ENCODE measurements at regions not wholly inside any gene's neighbourhood (a gene's known extent, or its start where the extent isn't known, plus 50 kb on each side); places are given as distances from the start of the nearest gene placed in this dataset.

DNA sequence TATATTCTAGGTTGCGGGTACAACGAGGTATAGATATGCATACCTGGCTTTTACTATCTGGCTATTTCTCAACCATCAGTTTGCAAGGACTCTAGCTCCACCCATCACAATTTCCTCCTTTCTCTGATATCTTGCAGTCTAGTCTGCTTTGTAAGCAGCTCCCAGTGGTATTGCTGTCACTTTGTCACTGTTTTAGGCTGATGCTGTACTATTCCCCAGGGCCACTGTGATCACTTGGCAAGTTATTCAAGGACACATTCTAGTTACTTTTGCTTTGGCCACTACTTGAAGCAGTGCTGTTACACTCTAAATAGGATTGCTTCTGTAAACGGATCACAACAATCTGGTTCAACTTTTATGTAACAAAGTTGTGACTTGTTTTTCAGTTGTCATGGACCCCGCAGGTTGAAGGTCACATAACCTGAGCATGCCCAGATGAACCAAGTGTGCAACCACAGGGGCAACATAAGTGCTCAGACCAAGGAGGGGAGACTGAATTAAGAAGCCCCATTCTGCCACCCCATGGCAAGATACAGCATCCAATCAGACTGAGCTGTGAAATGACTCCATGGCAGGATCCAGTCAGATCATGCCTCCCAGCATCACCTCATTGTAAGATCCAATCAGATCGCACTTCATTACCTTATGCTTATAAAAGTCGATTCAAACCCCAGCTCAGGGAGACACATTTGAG, 588.4 kb upstream of the CITED2 start:
- no peak overlapping the region for H3K27ac Mint-ChIP-seq (ENCODE audit: low read depth, unreplicated experiment)
- H3K27me3 Mint-ChIP-seq (ENCODE audit: insufficient read depth, unreplicated experiment) = no peaks in the 10 kb centered on the region
- no peaks in the 10 kb centered on the region for H3K36me3 Mint-ChIP-seq (ENCODE audit: insufficient read depth, unreplicated experiment)
- no peaks in the 10 kb centered on the region for H3K9me3 Mint-ChIP-seq (ENCODE audit: unreplicated experiment)
- TF ChIP-seq, protein P1, sequence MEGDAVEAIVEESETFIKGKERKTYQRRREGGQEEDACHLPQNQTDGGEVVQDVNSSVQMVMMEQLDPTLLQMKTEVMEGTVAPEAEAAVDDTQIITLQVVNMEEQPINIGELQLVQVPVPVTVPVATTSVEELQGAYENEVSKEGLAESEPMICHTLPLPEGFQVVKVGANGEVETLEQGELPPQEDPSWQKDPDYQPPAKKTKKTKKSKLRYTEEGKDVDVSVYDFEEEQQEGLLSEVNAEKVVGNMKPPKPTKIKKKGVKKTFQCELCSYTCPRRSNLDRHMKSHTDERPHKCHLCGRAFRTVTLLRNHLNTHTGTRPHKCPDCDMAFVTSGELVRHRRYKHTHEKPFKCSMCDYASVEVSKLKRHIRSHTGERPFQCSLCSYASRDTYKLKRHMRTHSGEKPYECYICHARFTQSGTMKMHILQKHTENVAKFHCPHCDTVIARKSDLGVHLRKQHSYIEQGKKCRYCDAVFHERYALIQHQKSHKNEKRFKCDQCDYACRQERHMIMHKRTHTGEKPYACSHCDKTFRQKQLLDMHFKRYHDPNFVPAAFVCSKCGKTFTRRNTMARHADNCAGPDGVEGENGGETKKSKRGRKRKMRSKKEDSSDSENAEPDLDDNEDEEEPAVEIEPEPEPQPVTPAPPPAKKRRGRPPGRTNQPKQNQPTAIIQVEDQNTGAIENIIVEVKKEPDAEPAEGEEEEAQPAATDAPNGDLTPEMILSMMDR (IDR thresholded peaks at IDR 0.05; ENCODE audit: unreplicated experiment) = no peak
- no TSS peak for BruUV-seq (replicated peaks)
- intact Hi-C loops (cut with micrococcal nuclease) = no loop called here
- no peak overlapping the region for H3K4me3 Mint-ChIP-seq (ENCODE audit: unreplicated experiment)
- ChIA-PET CTCF (interaction anchor here (0.7 to 1.0 kb wide), 2 partner anchors 9 to 18 kb away, joined by 3 read pairs; no protein-coding TSS in a partner anchor), POLR2A (no interaction called here)
- peaks cover 8% of the 10 kb centered on the region for H3K4me1 Mint-ChIP-seq (ENCODE audit: insufficient read depth, unreplicated experiment)
- DNase-seq (ENCODE audit: unreplicated experiment) = no peak

DNA sequence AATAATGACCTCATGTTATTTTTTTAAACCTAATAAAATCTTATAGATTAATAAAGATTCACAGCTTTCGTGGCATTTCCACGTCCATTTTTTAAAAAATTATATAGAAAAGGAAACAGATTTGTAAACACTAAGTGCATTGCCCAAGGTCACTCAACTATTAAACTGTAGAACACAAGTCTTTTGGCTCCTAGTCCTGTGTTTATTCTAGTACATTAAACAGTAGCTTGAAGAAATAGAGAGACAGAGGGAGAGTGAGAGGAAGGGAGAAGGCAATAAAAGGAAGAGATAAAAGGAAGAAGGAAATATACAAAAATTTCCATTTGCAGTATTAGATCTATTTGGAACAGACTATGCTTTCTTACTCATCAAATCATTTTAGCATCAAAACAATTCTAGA, 586.7 kb upstream of the CITED2 start:
- ChIA-PET CTCF (interaction anchor here (0.6 to 0.7 kb wide), 2 partner anchors 592 to 1511 kb away, joined by 3 read pairs; no protein-coding TSS in a partner anchor), POLR2A (interaction anchor here (0.8 kb wide), 1 partner anchor 16 kb away, joined by 3 read pairs; no protein-coding TSS in a partner anchor)
- BruUV-seq (replicated peaks) = no TSS peak
- TF ChIP-seq, protein P1 (IDR thresholded peaks at IDR 0.05; ENCODE audit: unreplicated experiment) = no peak
- DNase-seq (ENCODE audit: unreplicated experiment) = no peak
- peaks cover 8% of the 10 kb centered on the region for H3K4me1 Mint-ChIP-seq (ENCODE audit: insufficient read depth, unreplicated experiment)
- no peak overlapping the region for H3K27ac Mint-ChIP-seq (ENCODE audit: low read depth, unreplicated experiment)
- intact Hi-C loops (cut with micrococcal nuclease) = no loop called here
- no peaks in the 10 kb centered on the region for H3K36me3 Mint-ChIP-seq (ENCODE audit: insufficient read depth, unreplicated experiment)
- no peak overlapping the region for H3K4me3 Mint-ChIP-seq (ENCODE audit: unreplicated experiment)
- H3K27me3 Mint-ChIP-seq (ENCODE audit: insufficient read depth, unreplicated experiment) = no peaks in the 10 kb centered on the region
- H3K9me3 Mint-ChIP-seq (ENCODE audit: unreplicated experiment) = no peaks in the 10 kb centered on the region

DNA sequence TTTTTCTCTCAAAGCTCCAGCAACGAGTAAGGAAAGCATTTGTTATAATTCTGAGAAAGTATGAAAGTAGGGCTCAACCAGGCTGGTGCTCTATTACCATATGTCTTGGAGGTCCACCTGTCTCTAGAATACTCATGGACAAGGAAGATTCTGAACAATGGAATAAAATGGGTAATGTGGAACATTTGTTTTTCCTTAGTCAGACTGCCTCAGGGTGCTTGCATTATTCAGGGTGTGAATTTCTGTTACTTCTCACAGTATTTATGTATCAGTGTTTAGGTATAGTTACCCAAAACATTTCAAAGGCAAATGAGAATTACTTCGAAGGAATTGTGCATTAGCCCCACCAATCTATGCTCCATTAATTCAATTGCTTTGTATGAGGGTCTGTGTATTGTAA, 586.2 kb upstream of the CITED2 start:
- Mint-ChIP-seq H3K27ac (ENCODE audit: low read depth, unreplicated experiment) (no peak overlapping the region), H3K4me1 (ENCODE audit: insufficient read depth, unreplicated experiment) (peaks cover 11% of the 10 kb centered on the region), H3K36me3 (ENCODE audit: insufficient read depth, unreplicated experiment) (no peaks in the 10 kb centered on the region), H3K9me3 (ENCODE audit: unreplicated experiment) (no peaks in the 10 kb centered on the region), H3K27me3 (ENCODE audit: insufficient read depth, unreplicated experiment) (no peaks in the 10 kb centered on the region), H3K4me3 (ENCODE audit: unreplicated experiment) (no peak overlapping the region)
- no peak for DNase-seq (ENCODE audit: unreplicated experiment)
- CTCF ChIA-PET = interaction anchor here (0.7 kb wide), 1 partner anchor 1511 kb away, joined by 3 read pairs; no protein-coding TSS in a partner anchor
- BruUV-seq (replicated peaks) = no TSS peak
- POLR2A ChIA-PET = interaction anchor here (0.8 to 1.2 kb wide), 3 partner anchors 16 to 91 kb away, joined by 3 to 6 read pairs (median 4); no protein-coding TSS in a partner anchor
- TF ChIP-seq, protein P1 (IDR thresholded peaks at IDR 0.05; ENCODE audit: unreplicated experiment) = no peak
- intact Hi-C loops (cut with micrococcal nuclease) = no loop called here

DNA sequence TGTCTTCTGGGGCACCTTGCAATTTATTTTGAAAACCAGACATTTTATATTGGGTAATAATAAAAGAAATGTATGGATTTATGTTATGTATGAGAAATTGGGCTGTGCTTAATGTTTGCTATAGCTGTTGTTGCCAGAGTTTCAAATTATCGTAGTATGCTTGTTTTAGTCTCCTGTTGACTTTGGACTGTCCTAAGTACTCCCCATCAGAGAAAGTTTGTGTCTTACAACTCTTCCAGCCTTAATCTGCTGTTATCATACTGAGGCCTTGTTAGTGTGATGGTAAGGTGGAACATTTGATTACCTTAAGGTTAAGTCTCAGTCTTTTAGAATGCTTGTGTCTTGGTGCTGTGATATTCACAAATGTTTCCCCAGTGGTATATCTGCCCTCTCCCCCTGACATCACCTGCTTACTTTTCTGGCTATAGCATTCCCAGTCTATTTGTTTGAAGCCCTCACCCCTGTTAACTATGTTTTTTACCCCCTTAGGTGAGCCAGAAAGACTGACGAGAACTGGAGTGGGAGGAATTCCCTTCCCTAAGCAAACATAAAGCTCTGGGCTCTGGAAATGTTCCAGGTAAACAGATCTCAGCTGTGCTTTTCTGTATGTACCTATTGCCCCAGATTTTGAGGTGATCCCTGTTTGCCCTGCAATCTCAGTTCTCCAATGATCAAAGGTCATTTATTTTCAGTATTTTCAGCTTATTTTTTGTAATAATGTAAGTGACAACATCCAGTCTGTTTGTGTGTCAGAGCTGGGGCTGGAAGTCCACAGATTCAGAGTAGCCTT, 581.1 kb upstream of the CITED2 start:
- no TSS peak for BruUV-seq (replicated peaks)

More for the DNA sequence above, 581.1 kb upstream of the CITED2 start:
- Mint-ChIP-seq H3K9me3 (ENCODE audit: unreplicated experiment) (no peaks in the 10 kb centered on the region), H3K36me3 (ENCODE audit: insufficient read depth, unreplicated experiment) (no peaks in the 10 kb centered on the region), H3K27me3 (ENCODE audit: insufficient read depth, unreplicated experiment) (no peaks in the 10 kb centered on the region), H3K27ac (ENCODE audit: low read depth, unreplicated experiment) (no peak overlapping the region), H3K4me3 (ENCODE audit: unreplicated experiment) (no peak overlapping the region), H3K4me1 (ENCODE audit: insufficient read depth, unreplicated experiment) (peaks cover 7% of the 10 kb centered on the region)
- POLR2A ChIA-PET = interaction anchor here (0.6 to 0.7 kb wide), 3 partner anchors 36 to 56 kb away, joined by 3 read pairs; no protein-coding TSS in a partner anchor
- intact Hi-C loops (cut with micrococcal nuclease) = no loop called here
- CTCF ChIA-PET = no interaction called here
- TF ChIP-seq, protein P1 (IDR thresholded peaks at IDR 0.05; ENCODE audit: unreplicated experiment) = no peak
- no peak for DNase-seq (ENCODE audit: unreplicated experiment)

Data from MCF 10A (cell line).